Activated CD4-positive, alpha-beta memory T cell treated with anti-CD3 and anti-CD28 coated beads, Interleukin-2, amount 10 ng/mL, durations not matched to agents 7 days and 5 days (primary cell): ENCODE measurements at regions not wholly inside any gene's neighbourhood (a gene's known extent, or its start where the extent isn't known, plus 50 kb on each side); places are given as distances from the start of the nearest gene placed in this dataset.
"Not testable (repeated sequence)": the region's sequence is repeated elsewhere in the genome, so short reads cannot be mapped to it uniquely, and the experiment has no call there.

Experiments
- CTCF ChIA-PET: fragments of 350-600 bp; sonication (Branson Sonifier 250); formaldehyde crosslinking; loops from one replicate; lab custom pipeline; 2021; ENCODE audit warnings: antibody characterized with exemption, inconsistent platforms; lab: Charles Lee
- POLR2A ChIA-PET: fragments of 350-600 bp; sonication (Branson Sonifier 250); formaldehyde crosslinking; loops from one replicate; lab custom pipeline; 2021; ENCODE audit warnings: antibody characterized with exemption; lab: Charles Lee
- DNase-seq: peaks from one replicate; pipeline ENCODE4 v3.0.0-alpha.2; 2020
- H3K27ac Mint-ChIP-seq: one replicate; pipeline ENCODE4 v1.8.0; 2021; ENCODE audit warnings: mild to moderate bottlenecking, mixed read lengths
- H3K27me3 Mint-ChIP-seq: one replicate; pipeline ENCODE4 v1.8.0; 2021; ENCODE audit warnings: mixed read lengths
- H3K36me3 Mint-ChIP-seq: one replicate; pipeline ENCODE4 v1.8.0; 2021; ENCODE audit warnings: low read depth, mixed read lengths
- H3K4me1 Mint-ChIP-seq: one replicate; pipeline ENCODE4 v1.8.0; 2021; ENCODE audit warnings: mixed read lengths
- H3K4me3 Mint-ChIP-seq: one replicate; pipeline ENCODE4 v1.8.0; 2021; ENCODE audit warnings: mild to moderate bottlenecking, mixed read lengths
- H3K9me3 Mint-ChIP-seq: one replicate; pipeline ENCODE4 v1.8.0; 2021; ENCODE audit warnings: mixed read lengths

DNA sequence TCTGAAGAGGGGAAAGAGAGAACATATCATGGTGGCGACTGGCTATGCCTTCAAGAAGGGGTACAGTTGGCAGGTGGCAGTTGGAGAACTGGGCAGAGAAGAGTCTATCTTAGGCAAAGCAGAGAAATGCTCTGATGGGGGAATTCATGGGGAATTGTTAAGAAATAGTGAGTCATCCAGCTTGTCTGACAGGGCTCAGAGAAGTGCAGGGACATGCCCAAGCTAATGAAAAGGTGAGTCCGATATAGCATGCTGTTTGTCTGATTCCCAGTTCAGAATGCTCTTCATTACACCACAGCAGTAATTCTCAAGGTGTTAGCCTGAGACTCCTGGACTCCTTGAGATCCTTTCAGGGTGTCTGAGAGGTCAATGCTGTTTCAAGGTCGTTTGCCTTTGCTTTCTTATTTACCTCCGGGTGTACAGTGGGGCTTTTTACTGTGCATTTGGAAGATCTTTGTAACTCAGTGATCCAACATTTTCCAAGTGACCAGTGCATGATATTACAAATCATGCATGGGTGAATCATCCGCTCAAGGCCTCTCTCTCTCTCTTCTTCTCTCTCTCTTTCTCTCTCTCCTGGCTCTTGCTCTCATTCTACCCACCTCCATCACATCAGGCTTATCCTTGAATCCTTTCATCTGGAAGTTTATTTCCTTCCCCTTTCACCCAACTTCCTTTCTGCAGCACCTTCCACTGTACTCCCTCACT is 51.5 kb upstream of the PAX8 start:
- H3K9me3 Mint-ChIP-seq, H3K4me3 Mint-ChIP-seq, H3K27me3 Mint-ChIP-seq, H3K36me3 Mint-ChIP-seq, DNase-seq, POLR2A ChIA-PET, H3K27ac Mint-ChIP-seq, CTCF ChIA-PET: not testable (repeated sequence)
- H3K4me1 Mint-ChIP-seq = peaks cover 10% of the 10 kb centered on the region

DNA sequence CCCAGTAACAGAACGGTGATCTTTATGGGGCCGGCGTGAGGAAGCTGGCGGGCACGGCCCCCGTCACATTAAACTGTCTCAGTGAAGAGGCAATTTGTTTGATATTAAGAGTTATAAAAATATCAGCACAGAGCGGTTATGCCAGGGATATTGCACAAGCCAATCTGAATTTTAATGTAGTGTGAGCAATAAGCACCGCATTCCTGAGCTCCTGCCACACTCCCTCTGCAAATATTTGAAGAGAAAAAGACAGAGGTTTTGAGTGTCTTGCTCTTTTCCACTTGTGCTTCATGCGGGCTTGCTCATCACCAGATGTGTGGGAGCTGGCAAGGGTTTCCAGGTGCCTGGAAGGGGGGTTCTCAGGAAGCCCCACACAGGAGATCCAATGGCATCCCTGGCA is 50.3 kb upstream of the PAX8 start:
- DNase-seq, POLR2A ChIA-PET, H3K4me3 Mint-ChIP-seq, H3K27ac Mint-ChIP-seq, CTCF ChIA-PET, H3K9me3 Mint-ChIP-seq, H3K36me3 Mint-ChIP-seq: not testable (repeated sequence)
- Mint-ChIP-seq H3K27me3 (peaks cover 13% of the 10 kb centered on the region), H3K4me1 (peaks cover 17% of the 10 kb centered on the region)

DNA sequence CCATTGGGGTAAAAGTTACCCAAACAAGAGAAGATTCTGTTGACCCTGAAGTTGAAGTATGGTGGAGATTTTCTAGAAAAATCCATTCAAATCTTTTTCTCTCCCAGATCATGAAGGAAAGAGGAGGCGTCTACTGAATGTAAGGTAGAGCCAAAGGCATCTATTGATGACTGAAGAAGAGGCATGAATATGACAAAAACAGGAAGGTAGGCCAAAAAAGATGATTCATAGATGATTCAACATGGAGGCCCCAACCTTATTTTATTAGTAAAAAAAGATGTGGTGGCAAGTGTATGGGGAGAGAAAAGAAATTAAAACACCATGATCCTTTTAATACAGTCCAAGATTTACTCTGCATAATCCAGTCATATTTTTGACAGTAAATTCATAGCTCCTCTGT is 49.9 kb upstream of the PAX8 start:
- Mint-ChIP-seq H3K27me3 (peaks cover 13% of the 10 kb centered on the region), H3K4me1 (peaks cover 17% of the 10 kb centered on the region)
- H3K36me3 Mint-ChIP-seq, H3K27ac Mint-ChIP-seq, H3K4me3 Mint-ChIP-seq, H3K9me3 Mint-ChIP-seq, POLR2A ChIA-PET, CTCF ChIA-PET, DNase-seq: not testable (repeated sequence)
